ENCODE measurements at regions not wholly inside any gene's neighbourhood (a gene's known extent, or its start where the extent isn't known, plus 50 kb on each side); places are given as distances from the start of the nearest gene placed in this dataset.

GRCh38 chr5:160991205-160991604, 139.2 kb upstream of the ATP10B start:
- TF ChIP-seq GATA2 (IDR thresholded peaks at IDR 0.05; ENCODE audit: low read depth, low read length) (no peak), GATA3 (IDR thresholded peaks at IDR 0.05; ENCODE audit: low read depth, low read length) (no peak)

Data from SH-SY5Y (cell line).